Heart left ventricle (tissue), 13 donors: ENCODE measurements at regions not wholly inside any gene's neighbourhood (a gene's known extent, or its start where the extent isn't known, plus 50 kb on each side); places are given as distances from the start of the nearest gene placed in this dataset.

Source experiments
- POLR2A ChIP-seq, 2 donors: fragments of 450-650 bp; IDR thresholded peaks; one replicate each; pipeline ENCODE4 v1.6.1; 2017; ENCODE audit warnings: antibody characterized with exemption in 2 of 2, mild to moderate bottlenecking in 2 of 2, moderate library complexity in 2 of 2
- TF ChIP-seq, protein P1 (sequence below), 12 donors: fragments of 200-600 bp; sonication (generic) in 4 of 12; IDR thresholded peaks; one replicate each; pipeline versions ENCODE4 v1.5.0 to v1.8.0; 2018 to 2022; ENCODE audit warnings: antibody characterized with exemption in 12 of 12, mild to moderate bottlenecking in 5 of 12
- donor health status: ischemic (EF 13 %, LVEDD 7.1; RV severe dilation, severe dysfunction).
- donor health status: DM: no; HTN: yes; CAD: no.
- donor health status: DM: no; HTN: no; CAD: no.
- donor health status: ischemic (EF 25% LVEDD 6.9; RV normal size, moderate dysfunction).
- donor health status: ischemic (EF 25% LVEDD 5.7; RV mildly dilated, moderate dysfunction).
- donor health status: ischemic (EF 35%, LVEDD 5.7; RV mildly dilated, moderate dysfunction).
- donor health status: nonischemic (EF 11% LVEDD 7.7; RV severe dilation, severe dysfunction).
- donor health status: DM: yes; HTN: yes; CAD: no.
- donor health status: PGD.
- donor health status: ischemic (EF 29% LVEDD 5.4; RV normal size, mild dysfunction).
- donor health status: nonischemic (EF 23%, LVEDD 6.1; RV moderate dilation, normal function).

DNA sequence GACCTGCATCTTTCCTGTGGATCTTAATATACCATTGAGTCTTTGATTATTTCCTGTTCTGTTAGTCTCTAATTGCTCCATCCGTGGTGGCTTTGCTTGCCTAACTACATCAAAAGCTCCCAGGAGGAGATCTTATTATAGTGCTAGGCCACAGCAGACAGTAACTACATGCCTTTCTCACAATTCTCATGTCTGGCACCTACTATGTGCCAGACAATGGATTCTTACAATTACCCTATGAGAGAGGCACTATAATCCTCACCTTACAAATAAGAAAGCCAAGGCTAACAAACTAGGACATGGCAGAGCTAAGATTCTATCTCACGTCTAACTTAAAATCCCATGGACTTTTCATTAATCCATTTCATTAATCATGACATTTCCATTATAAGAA lies 70.3 kb upstream of the TARS1 start:
- TF ChIP-seq, protein P1, sequence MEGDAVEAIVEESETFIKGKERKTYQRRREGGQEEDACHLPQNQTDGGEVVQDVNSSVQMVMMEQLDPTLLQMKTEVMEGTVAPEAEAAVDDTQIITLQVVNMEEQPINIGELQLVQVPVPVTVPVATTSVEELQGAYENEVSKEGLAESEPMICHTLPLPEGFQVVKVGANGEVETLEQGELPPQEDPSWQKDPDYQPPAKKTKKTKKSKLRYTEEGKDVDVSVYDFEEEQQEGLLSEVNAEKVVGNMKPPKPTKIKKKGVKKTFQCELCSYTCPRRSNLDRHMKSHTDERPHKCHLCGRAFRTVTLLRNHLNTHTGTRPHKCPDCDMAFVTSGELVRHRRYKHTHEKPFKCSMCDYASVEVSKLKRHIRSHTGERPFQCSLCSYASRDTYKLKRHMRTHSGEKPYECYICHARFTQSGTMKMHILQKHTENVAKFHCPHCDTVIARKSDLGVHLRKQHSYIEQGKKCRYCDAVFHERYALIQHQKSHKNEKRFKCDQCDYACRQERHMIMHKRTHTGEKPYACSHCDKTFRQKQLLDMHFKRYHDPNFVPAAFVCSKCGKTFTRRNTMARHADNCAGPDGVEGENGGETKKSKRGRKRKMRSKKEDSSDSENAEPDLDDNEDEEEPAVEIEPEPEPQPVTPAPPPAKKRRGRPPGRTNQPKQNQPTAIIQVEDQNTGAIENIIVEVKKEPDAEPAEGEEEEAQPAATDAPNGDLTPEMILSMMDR (IDR thresholded peaks at IDR 0.05): no peak
- TF ChIP-seq POLR2A (IDR thresholded peaks at IDR 0.05): no peak
